Fibroblast of lung (primary cell): ENCODE measurements at regions not wholly inside any gene's neighbourhood (a gene's known extent, or its start where the extent isn't known, plus 50 kb on each side); places are given as distances from the start of the nearest gene placed in this dataset.
A peak's percentile ranks its signal among the peaks of the same experiment; 100 is the strongest.

Experiments
- DNase-seq, 2 donors: peaks; one replicate each; pipeline versions ENCODE4 v3.0.0 to v3.0.0-alpha.2; 2010; ENCODE audit warnings: low read depth in 2 of 2
- H2AFZ ChIP-seq: 2 replicates; pipeline ENCODE4 v1.5.1; 2012; ENCODE audit warnings: low read length, control low read depth, inconsistent platforms
- H3K27ac ChIP-seq: 2 replicates; pipeline ENCODE4 v1.5.1; 2011; ENCODE audit warnings: low read length, control low read depth; ENCODE audit not compliant: insufficient read depth
- H3K27me3 ChIP-seq: 2 replicates; pipeline ENCODE4 v1.5.1; 2011; ENCODE audit warnings: mild to moderate bottlenecking, low read length; ENCODE audit not compliant: control insufficient read depth, insufficient read depth
- H3K36me3 ChIP-seq: 2 replicates; pipeline ENCODE4 v1.5.1; 2011; ENCODE audit warnings: low read length; ENCODE audit not compliant: control insufficient read depth, insufficient read depth
- H3K4me1 ChIP-seq: 2 replicates; pipeline ENCODE4 v1.5.1; 2011; ENCODE audit warnings: low read length; ENCODE audit not compliant: control insufficient read depth, insufficient read depth; ENCODE audit errors: extremely low read depth
- H3K4me2 ChIP-seq: 2 replicates; pipeline ENCODE4 v1.5.1; 2011; ENCODE audit warnings: low read length, control low read depth; ENCODE audit not compliant: insufficient read depth; ENCODE audit errors: extremely low read depth
- H3K4me3 ChIP-seq, 4 experiments: fragments of 200-600 bp in 1 of 4; sonication (generic) in 1 of 4; replicated peaks in 1 of 4; 2 replicates each; pipeline ENCODE4 v1.5.1; 2011 to 2016; ENCODE audit warnings: low read length in 4 of 4, low read depth in 3 of 4, mild to moderate bottlenecking in 3 of 4, control low read depth in 2 of 4, inconsistent platforms in 1 of 4, mixed read lengths in 1 of 4; ENCODE audit not compliant: insufficient read depth in 1 of 4; ENCODE audit errors: control extremely low read depth in 1 of 4
- H3K79me2 ChIP-seq: 2 replicates; pipeline ENCODE4 v1.5.1; 2012; ENCODE audit warnings: mild to moderate bottlenecking, low read length, inconsistent platforms; ENCODE audit not compliant: control insufficient read depth, insufficient read depth
- H3K9ac ChIP-seq: 2 replicates; pipeline ENCODE4 v1.5.1; 2011; ENCODE audit warnings: mild to moderate bottlenecking, low read length, control low read depth; ENCODE audit not compliant: insufficient read depth
- H3K9me3 ChIP-seq: 2 replicates; pipeline ENCODE4 v1.5.1; 2012; ENCODE audit warnings: low read depth, low read length; ENCODE audit not compliant: control insufficient read depth, insufficient read depth
- H4K20me1 ChIP-seq: 2 replicates; pipeline ENCODE4 v1.5.1; 2011; ENCODE audit warnings: low read length; ENCODE audit not compliant: control insufficient read depth, insufficient read depth; ENCODE audit errors: extremely low read depth
- CTCF ChIP-seq, 2 donors: IDR thresholded peaks in 1 of 2; conservative IDR thresholded peaks in 1 of 2; 1 replicate in 1 of 2; 2 replicates in 1 of 2; pipeline ENCODE4 v1.5.1; 2011 to 2012; ENCODE audit warnings: low read length in 2 of 2, control low read depth in 1 of 2, inconsistent platforms in 1 of 2, low read depth in 1 of 2, mild to moderate bottlenecking in 1 of 2
- EZH2 ChIP-seq: IDR thresholded peaks from 2 replicates; pipeline ENCODE4 v1.5.1; 2012; ENCODE audit warnings: low read length, control low read depth, mild to moderate bottlenecking; ENCODE audit errors: missing control alignments

GRCh38 chr1:199312626-199313025, 673.8 kb downstream of the PTPRC start:
- no peak overlapping the region for H2AFZ ChIP-seq
- no peaks in the 10 kb centered on the region for H3K4me1 ChIP-seq
- H3K27me3 ChIP-seq: no peaks in the 10 kb centered on the region
- no peaks in the 10 kb centered on the region for H3K36me3 ChIP-seq
- H3K27ac ChIP-seq: no peak overlapping the region
- no peaks in the 10 kb centered on the region for H4K20me1 ChIP-seq
- no peak overlapping the region for H3K4me2 ChIP-seq
- H3K79me2 ChIP-seq: no peaks in the 10 kb centered on the region
- no peaks in the 10 kb centered on the region for H3K9me3 ChIP-seq
- H3K4me3 ChIP-seq: no peak overlapping the region
- TF ChIP-seq EZH2 (no peak), CTCF (conservative IDR thresholded peaks at IDR 0.05 in 1 of 2, IDR thresholded peaks at IDR 0.05 in 1 of 2; ENCODE audit: low read depth in 1 of 2, low read length in 2 of 2) (no peak)
- H3K9ac ChIP-seq: no peak overlapping the region
- no peak for DNase-seq

GRCh38 chr1:199313444-199313843, 674.6 kb downstream of the PTPRC start:
- no peaks in the 10 kb centered on the region for H3K9me3 ChIP-seq
- H3K4me3 ChIP-seq: no peak overlapping the region
- H3K9ac ChIP-seq: no peak overlapping the region
- H3K4me1 ChIP-seq: no peaks in the 10 kb centered on the region
- no peaks in the 10 kb centered on the region for H3K36me3 ChIP-seq
- no peak for TF ChIP-seq CTCF (conservative IDR thresholded peaks at IDR 0.05 in 1 of 2, IDR thresholded peaks at IDR 0.05 in 1 of 2; ENCODE audit: low read depth in 1 of 2, low read length in 2 of 2)
- TF ChIP-seq EZH2: no peak
- H3K4me2 ChIP-seq: no peak overlapping the region
- H2AFZ ChIP-seq: no peak overlapping the region
- no peak for DNase-seq
- H3K27ac ChIP-seq: no peak overlapping the region
- no peaks in the 10 kb centered on the region for H4K20me1 ChIP-seq
- no peaks in the 10 kb centered on the region for H3K27me3 ChIP-seq
- H3K79me2 ChIP-seq: no peaks in the 10 kb centered on the region

GRCh38 chr1:199319341-199319740, 680.5 kb downstream of the PTPRC start:
- Histone ChIP-seq H3K79me2 (no peaks in the 10 kb centered on the region), H3K9me3 (no peaks in the 10 kb centered on the region), H3K4me3 (no peak overlapping the region), H3K36me3 (no peaks in the 10 kb centered on the region), H3K9ac (no peak overlapping the region), H3K27me3 (no peaks in the 10 kb centered on the region), H3K4me2 (no peak overlapping the region), H3K27ac (no peak overlapping the region), H2AFZ (no peak overlapping the region), H3K4me1 (no peaks in the 10 kb centered on the region), H4K20me1 (no peaks in the 10 kb centered on the region)
- TF ChIP-seq EZH2 (no peak), CTCF (conservative IDR thresholded peaks at IDR 0.05 in 1 of 2, IDR thresholded peaks at IDR 0.05 in 1 of 2; ENCODE audit: low read depth in 1 of 2, low read length in 2 of 2) (no peak)
- DNase-seq: peak in 1 of 2 donors; percentile 23
